Stimulated activated CD8-positive, alpha-beta memory T cell treated with anti-CD3 and anti-CD28 coated beads, Interleukin-4, amount 100 ng/mL, for 1 hour (primary cell): ENCODE measurements at regions not wholly inside any gene's neighbourhood (a gene's known extent, or its start where the extent isn't known, plus 50 kb on each side); places are given as distances from the start of the nearest gene placed in this dataset.
"Not testable (repeated sequence)": the region's sequence is repeated elsewhere in the genome, so short reads cannot be mapped to it uniquely, and the experiment has no call there.

Experiments
- DNase-seq, 2 donors: peaks; one replicate each; pipeline ENCODE4 v3.0.0-alpha.2; 2020; ENCODE audit warnings: low read depth in 2 of 2, low spot score in 1 of 2

- no peak for DNase-seq
Measured at GRCh38 chr2:180699657-180700361, 280.6 kb upstream of the UBE2E3 start.

GRCh38 chr2:180698668-180699067 is 281.7 kb upstream of the UBE2E3 start:
- no peak for DNase-seq

GRCh38 chr2:180695586-180696401 is 284.6 kb upstream of the UBE2E3 start:
- no peak for DNase-seq

- no peak for DNase-seq
Measured at GRCh38 chr2:180694445-180695421, 285.7 kb upstream of the UBE2E3 start.

GRCh38 chr2:180692322-180692721 is 288.1 kb upstream of the UBE2E3 start:
- no peak for DNase-seq

GRCh38 chr2:180691855-180692223 is 288.6 kb upstream of the UBE2E3 start:
- DNase-seq: not testable (repeated sequence)

GRCh38 chr2:180691186-180691854 is 289.1 kb upstream of the UBE2E3 start:
- not testable (repeated sequence) for DNase-seq

- no peak for DNase-seq
Measured at GRCh38 chr2:180690611-180691010, 289.8 kb upstream of the UBE2E3 start.

GRCh38 chr2:180682871-180683270 is 297.5 kb upstream of the UBE2E3 start:
- DNase-seq: no peak

- no peak for DNase-seq
Measured at GRCh38 chr2:180679693-180680092, 300.7 kb upstream of the UBE2E3 start.

GRCh38 chr2:180678625-180678972 is 301.8 kb upstream of the UBE2E3 start:
- no peak for DNase-seq

GRCh38 chr2:180677930-180678624 is 302.3 kb upstream of the UBE2E3 start:
- DNase-seq: no peak

GRCh38 chr2:180677200-180677599 is 303.2 kb upstream of the UBE2E3 start:
- no peak for DNase-seq

GRCh38 chr2:180676520-180677025 is 303.8 kb upstream of the UBE2E3 start:
- no peak for DNase-seq

GRCh38 chr2:180675170-180675569 is 305.2 kb upstream of the UBE2E3 start:
- no peak for DNase-seq

GRCh38 chr2:180672377-180672776 is 308.0 kb upstream of the UBE2E3 start:
- no peak for DNase-seq

GRCh38 chr2:180670302-180671003 is 310.0 kb upstream of the UBE2E3 start:
- DNase-seq: no peak

- DNase-seq: no peak
Measured at GRCh38 chr2:180669016-180669415, 311.4 kb upstream of the UBE2E3 start.

GRCh38 chr2:180664507-180664906 is 315.9 kb upstream of the UBE2E3 start:
- DNase-seq: no peak
